H4 (cell line): ENCODE measurements at regions not wholly inside any gene's neighbourhood (a gene's known extent, or its start where the extent isn't known, plus 50 kb on each side); places are given as distances from the start of the nearest gene placed in this dataset.
A peak's percentile ranks its signal among the peaks of the same experiment; 100 is the strongest.

Experiments
- DNase-seq: peaks from one replicate; pipeline ENCODE4 v3.0.0-alpha.2; 2015; ENCODE audit warnings: low spot score

- no peak for DNase-seq
Measured at GRCh38 chr7:1286946-1287645, 54.4 kb downstream of the UNCX start.

- no peak for DNase-seq
Measured at GRCh38 chr7:1287752-1288201, 55.1 kb downstream of the UNCX start.

- no peak for DNase-seq
Measured at GRCh38 chr7:1288390-1288995, 55.8 kb downstream of the UNCX start.

- no peak for DNase-seq
Measured at GRCh38 chr7:1288996-1289551, 56.4 kb downstream of the UNCX start.

- DNase-seq, result no peak
Measured at GRCh38 chr7:1289666-1290025, 57.0 kb downstream of the UNCX start.

- DNase-seq, result peak; percentile 76
Measured at GRCh38 chr7:1290026-1290678, 57.5 kb downstream of the UNCX start.

GRCh38 chr7:1290679-1291356 is 58.1 kb downstream of the UNCX start:
- DNase-seq, result no peak

- DNase-seq, result no peak
Measured at GRCh38 chr7:1291357-1291689, 58.7 kb downstream of the UNCX start.

GRCh38 chr7:1291845-1292765 is 59.4 kb downstream of the UNCX start:
- no peak for DNase-seq

GRCh38 chr7:1292972-1293830 is 60.5 kb downstream of the UNCX start:
- DNase-seq, result no peak

- DNase-seq, result no peak
Measured at GRCh38 chr7:1293950-1294411, 61.3 kb downstream of the UNCX start.

GRCh38 chr7:1295776-1296355 is 63.2 kb downstream of the UNCX start:
- DNase-seq, result no peak

GRCh38 chr7:1296356-1296981 is 63.8 kb downstream of the UNCX start:
- no peak for DNase-seq

- DNase-seq, result no peak
Measured at GRCh38 chr7:1297017-1297960, 64.6 kb downstream of the UNCX start.

- DNase-seq, result no peak
Measured at GRCh38 chr7:1298051-1298930, 65.6 kb downstream of the UNCX start.

- DNase-seq, result no peak
Measured at GRCh38 chr7:1298931-1299885, 66.5 kb downstream of the UNCX start.
